HG03095 (cell line): ENCODE measurements at regions not wholly inside any gene's neighbourhood (a gene's known extent, or its start where the extent isn't known, plus 50 kb on each side); places are given as distances from the start of the nearest gene placed in this dataset.
"Not testable (repeated sequence)": the region's sequence is repeated elsewhere in the genome, so short reads cannot be mapped to it uniquely, and the experiment has no call there.

Experiments
- ATAC-seq: cut with Tn5 transposase; IDR thresholded peaks from one replicate; pipeline ENCODE4 v1.9.1; 2021; ENCODE audit warnings: moderate library complexity; ENCODE audit not compliant: unreplicated experiment

- ATAC-seq: not testable (repeated sequence)
Observed at GRCh38 chr6:125643967-125644661, 105.3 kb upstream of the HEY2 start.

GRCh38 chr6:125647391-125647790, 102.0 kb upstream of the HEY2 start:
- no peak for ATAC-seq

- not testable (repeated sequence) for ATAC-seq
Observed at GRCh38 chr6:125653752-125654151, 95.7 kb upstream of the HEY2 start.

GRCh38 chr6:125655511-125655910, 93.9 kb upstream of the HEY2 start:
- ATAC-seq: no peak

- ATAC-seq: no peak
Observed at GRCh38 chr6:125656287-125656870, 93.1 kb upstream of the HEY2 start.

GRCh38 chr6:125658136-125658535, 91.3 kb upstream of the HEY2 start:
- no peak for ATAC-seq

- ATAC-seq: no peak
Observed at GRCh38 chr6:125658759-125659431, 90.5 kb upstream of the HEY2 start.

GRCh38 chr6:125659887-125660286, 89.5 kb upstream of the HEY2 start:
- no peak for ATAC-seq

GRCh38 chr6:125662296-125662695, 87.1 kb upstream of the HEY2 start:
- ATAC-seq: no peak

GRCh38 chr6:125665295-125665814, 84.1 kb upstream of the HEY2 start:
- ATAC-seq: no peak

- ATAC-seq: no peak
Observed at GRCh38 chr6:125667326-125667725, 82.1 kb upstream of the HEY2 start.

GRCh38 chr6:125668071-125668470, 81.4 kb upstream of the HEY2 start:
- ATAC-seq: no peak

GRCh38 chr6:125670568-125670967, 78.9 kb upstream of the HEY2 start:
- ATAC-seq: no peak

GRCh38 chr6:125671323-125671722, 78.1 kb upstream of the HEY2 start:
- ATAC-seq: no peak

GRCh38 chr6:125674230-125674629, 75.2 kb upstream of the HEY2 start:
- ATAC-seq: no peak

GRCh38 chr6:125678601-125679000, 70.8 kb upstream of the HEY2 start:
- ATAC-seq: no peak

GRCh38 chr6:125679128-125679527, 70.3 kb upstream of the HEY2 start:
- ATAC-seq: no peak

- no peak for ATAC-seq
Observed at GRCh38 chr6:125679651-125680050, 69.8 kb upstream of the HEY2 start.

- ATAC-seq: no peak
Observed at GRCh38 chr6:125682939-125683338, 66.5 kb upstream of the HEY2 start.

GRCh38 chr6:125688138-125688537, 61.3 kb upstream of the HEY2 start:
- ATAC-seq: no peak

GRCh38 chr6:125693480-125693879, 56.0 kb upstream of the HEY2 start:
- ATAC-seq: no peak

- no peak for ATAC-seq
Observed at GRCh38 chr6:125699591-125699990, 49.8 kb upstream of the HEY2 start.
